ENCODE measurements at regions not wholly inside any gene's neighbourhood (a gene's known extent, or its start where the extent isn't known, plus 50 kb on each side); places are given as distances from the start of the nearest gene placed in this dataset.

- TF ChIP-seq EZH2 (IDR thresholded peaks at IDR 0.05; ENCODE audit: borderline replicate concordance, low read length), result no peak
- TF ChIP-seq CTCF (conservative IDR thresholded peaks at IDR 0.05 in 1 of 2, IDR thresholded peaks at IDR 0.05 in 1 of 2; ENCODE audit: extremely low read depth in 1 of 2, insufficient read depth in 1 of 2, low read depth in 1 of 2, low read length in 2 of 2), result peak in 1 of 2 donors; percentile 4
These were observed 353.6 kb upstream of the RPS6KA3 start for GRCh38 chrX:20620306-20620705.

Measured in mammary epithelial cell (primary cell).